ENCODE measurements at regions not wholly inside any gene's neighbourhood (a gene's known extent, or its start where the extent isn't known, plus 50 kb on each side); places are given as distances from the start of the nearest gene placed in this dataset.

- Histone ChIP-seq H3K4me3 (ENCODE audit: low read length) (no peak overlapping the region), H3K27me3 (ENCODE audit: control insufficient read depth, insufficient read depth, low read length, poor library complexity, severe bottlenecking) (no peaks in the 10 kb centered on the region), H3K9ac (ENCODE audit: extremely low read depth, low read length, poor library complexity, severe bottlenecking) (no peak overlapping the region), H3K36me3 (ENCODE audit: control insufficient read depth, insufficient read depth, low read length) (no peaks in the 10 kb centered on the region), H3K27ac (ENCODE audit: low read depth, low read length) (no peak overlapping the region), H3K9me3 (ENCODE audit: control insufficient read depth, low read length) (no peaks in the 10 kb centered on the region), H3K4me1 (ENCODE audit: control insufficient read depth, insufficient read depth, low read length) (no peaks in the 10 kb centered on the region)
- Mint-ChIP-seq H3K9me3 (no peaks in the 10 kb centered on the region), H3K4me3 (no peak overlapping the region), H3K4me1 (peaks cover 30% of the 10 kb centered on the region), H3K27me3 (ENCODE audit: insufficient read depth) (no peaks in the 10 kb centered on the region), H3K36me3 (ENCODE audit: low read depth) (no peaks in the 10 kb centered on the region), H3K27ac (peak overlapping the region; percentile 11)
- WGBS, 2 experiments (ENCODE audit: insufficient coverage in 1 of 2, insufficient read length in 1 of 2): 82 to 91% methylated on average over 6 to 7 of the region's 7 CpGs
- TF ChIP-seq CTCF (conservative IDR thresholded peaks at IDR 0.05): no peak
- no peak for DNase-seq
Observed at GRCh38 chr1:81452693-81453366, 347.9 kb upstream of the ADGRL2 start.

- no peak for TF ChIP-seq CTCF (conservative IDR thresholded peaks at IDR 0.05)
- Mint-ChIP-seq H3K4me3 (no peak overlapping the region), H3K9me3 (no peaks in the 10 kb centered on the region), H3K36me3 (ENCODE audit: low read depth) (no peaks in the 10 kb centered on the region), H3K27ac (no peak overlapping the region), H3K27me3 (ENCODE audit: insufficient read depth) (no peaks in the 10 kb centered on the region), H3K4me1 (peaks cover 37% of the 10 kb centered on the region)
- no peaks in the 10 kb centered on the region for H3K9me3 ChIP-seq (ENCODE audit: control insufficient read depth, low read length)
- no peak for DNase-seq
- H3K9ac ChIP-seq (ENCODE audit: extremely low read depth, low read length, poor library complexity, severe bottlenecking): no peak overlapping the region
- no peaks in the 10 kb centered on the region for H3K4me1 ChIP-seq (ENCODE audit: control insufficient read depth, insufficient read depth, low read length)
- H3K27ac ChIP-seq (ENCODE audit: low read depth, low read length): no peak overlapping the region
- WGBS, 2 experiments (ENCODE audit: insufficient coverage in 1 of 2, insufficient read length in 1 of 2): 93 to 100% methylated on average over 2 of the region's 2 CpGs
- no peak overlapping the region for H3K4me3 ChIP-seq (ENCODE audit: low read length)
- H3K36me3 ChIP-seq (ENCODE audit: control insufficient read depth, insufficient read depth, low read length): no peaks in the 10 kb centered on the region
- no peaks in the 10 kb centered on the region for H3K27me3 ChIP-seq (ENCODE audit: control insufficient read depth, insufficient read depth, low read length, poor library complexity, severe bottlenecking)
Observed at GRCh38 chr1:81449786-81450185, 350.9 kb upstream of the ADGRL2 start.

- no peaks in the 10 kb centered on the region for H3K9me3 ChIP-seq (ENCODE audit: control insufficient read depth, low read length)
- H3K36me3 ChIP-seq (ENCODE audit: control insufficient read depth, insufficient read depth, low read length): no peaks in the 10 kb centered on the region
- no peaks in the 10 kb centered on the region for H3K36me3 Mint-ChIP-seq (ENCODE audit: low read depth)
- H3K4me3 Mint-ChIP-seq: no peak overlapping the region
- no peak for TF ChIP-seq CTCF (conservative IDR thresholded peaks at IDR 0.05)
- no peak overlapping the region for H3K4me3 ChIP-seq (ENCODE audit: low read length)
- H3K27me3 ChIP-seq (ENCODE audit: control insufficient read depth, insufficient read depth, low read length, poor library complexity, severe bottlenecking): no peaks in the 10 kb centered on the region
- no peak for DNase-seq
- peaks cover 7% of the 10 kb centered on the region for H3K4me1 Mint-ChIP-seq
- H3K27ac ChIP-seq (ENCODE audit: low read depth, low read length): no peak overlapping the region
- no peak overlapping the region for H3K27ac Mint-ChIP-seq
- no peaks in the 10 kb centered on the region for H3K9me3 Mint-ChIP-seq
- H3K9ac ChIP-seq (ENCODE audit: extremely low read depth, low read length, poor library complexity, severe bottlenecking): no peak overlapping the region
- 90 to 91% methylated on average over 6 to 9 of the region's 9 CpGs for WGBS, 2 experiments (ENCODE audit: insufficient coverage in 1 of 2, insufficient read length in 1 of 2)
- no peaks in the 10 kb centered on the region for H3K27me3 Mint-ChIP-seq (ENCODE audit: insufficient read depth)
- H3K4me1 ChIP-seq (ENCODE audit: control insufficient read depth, insufficient read depth, low read length): no peaks in the 10 kb centered on the region
Observed at GRCh38 chr1:81446000-81446669, 354.6 kb upstream of the ADGRL2 start.

Data from endodermal cell (in vitro differentiated cells).